ENCODE measurements at regions not wholly inside any gene's neighbourhood (a gene's known extent, or its start where the extent isn't known, plus 50 kb on each side); places are given as distances from the start of the nearest gene placed in this dataset.
"Not testable (repeated sequence)": the region's sequence is repeated elsewhere in the genome, so short reads cannot be mapped to it uniquely, and the experiment has no call there.

DNA sequence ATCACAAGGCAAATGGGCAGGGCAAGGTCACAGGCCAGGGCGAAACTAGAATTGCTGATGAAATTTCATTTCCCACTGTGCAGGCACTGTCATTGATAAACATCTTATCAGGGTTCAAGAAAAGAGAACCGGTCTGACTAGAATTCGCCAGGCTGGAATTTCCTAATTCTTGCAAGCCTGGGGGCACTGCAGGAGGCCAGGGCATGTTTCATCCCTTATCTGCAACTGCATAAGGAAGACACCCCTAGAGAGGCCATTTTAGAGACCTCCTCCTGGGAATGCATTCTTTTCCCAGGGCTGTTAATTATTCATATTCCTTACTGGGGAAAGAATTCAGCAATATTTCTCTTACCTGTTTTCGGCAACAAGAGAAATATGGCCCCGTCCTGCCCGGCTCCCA, 266.2 kb upstream of the CYLC2 start:
- H3K9me3 ChIP-seq = peaks cover 0 to 7% of the 10 kb centered on the region in 2 donors
- no peaks in the 10 kb centered on the region for H3K36me3 ChIP-seq
- TF ChIP-seq, protein P1, sequence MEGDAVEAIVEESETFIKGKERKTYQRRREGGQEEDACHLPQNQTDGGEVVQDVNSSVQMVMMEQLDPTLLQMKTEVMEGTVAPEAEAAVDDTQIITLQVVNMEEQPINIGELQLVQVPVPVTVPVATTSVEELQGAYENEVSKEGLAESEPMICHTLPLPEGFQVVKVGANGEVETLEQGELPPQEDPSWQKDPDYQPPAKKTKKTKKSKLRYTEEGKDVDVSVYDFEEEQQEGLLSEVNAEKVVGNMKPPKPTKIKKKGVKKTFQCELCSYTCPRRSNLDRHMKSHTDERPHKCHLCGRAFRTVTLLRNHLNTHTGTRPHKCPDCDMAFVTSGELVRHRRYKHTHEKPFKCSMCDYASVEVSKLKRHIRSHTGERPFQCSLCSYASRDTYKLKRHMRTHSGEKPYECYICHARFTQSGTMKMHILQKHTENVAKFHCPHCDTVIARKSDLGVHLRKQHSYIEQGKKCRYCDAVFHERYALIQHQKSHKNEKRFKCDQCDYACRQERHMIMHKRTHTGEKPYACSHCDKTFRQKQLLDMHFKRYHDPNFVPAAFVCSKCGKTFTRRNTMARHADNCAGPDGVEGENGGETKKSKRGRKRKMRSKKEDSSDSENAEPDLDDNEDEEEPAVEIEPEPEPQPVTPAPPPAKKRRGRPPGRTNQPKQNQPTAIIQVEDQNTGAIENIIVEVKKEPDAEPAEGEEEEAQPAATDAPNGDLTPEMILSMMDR (IDR thresholded peaks at IDR 0.05) = no peak
- H3K4me3 ChIP-seq = no peak overlapping the region
- H3K27me3 ChIP-seq = no peaks in the 10 kb centered on the region
- DNase-seq (ENCODE audit: low spot score) = no peak
- H3K27ac ChIP-seq = no peak overlapping the region
- no peaks in the 10 kb centered on the region for H3K4me1 ChIP-seq

DNA sequence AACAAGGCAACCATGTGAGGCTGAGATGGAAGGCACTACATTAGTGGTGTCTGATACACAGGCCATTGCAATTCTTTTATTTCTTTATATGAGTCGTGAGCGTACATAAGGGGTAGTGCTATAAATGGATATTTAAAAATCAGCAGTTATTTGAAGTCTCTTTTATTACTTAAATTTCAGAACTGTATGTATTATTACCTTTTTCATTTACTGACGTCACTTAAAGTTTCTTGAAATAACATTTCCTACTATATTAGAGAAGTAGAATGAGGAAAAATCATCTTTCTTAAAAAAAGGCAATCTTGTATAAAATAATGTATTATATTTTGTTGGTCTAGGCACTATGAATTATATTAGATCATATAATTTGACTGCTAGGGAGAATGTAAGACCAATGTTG, 280.9 kb upstream of the CYLC2 start:
- Histone ChIP-seq H3K27ac (no peak overlapping the region), H3K27me3 (no peaks in the 10 kb centered on the region), H3K4me3 (no peak overlapping the region), H3K9me3 (peaks cover 0 to 22% of the 10 kb centered on the region in 2 donors), H3K36me3 (no peaks in the 10 kb centered on the region), H3K4me1 (no peaks in the 10 kb centered on the region)
- DNase-seq (ENCODE audit: low spot score) = no peak
- TF ChIP-seq, protein P1 (IDR thresholded peaks at IDR 0.05) = no peak

DNA sequence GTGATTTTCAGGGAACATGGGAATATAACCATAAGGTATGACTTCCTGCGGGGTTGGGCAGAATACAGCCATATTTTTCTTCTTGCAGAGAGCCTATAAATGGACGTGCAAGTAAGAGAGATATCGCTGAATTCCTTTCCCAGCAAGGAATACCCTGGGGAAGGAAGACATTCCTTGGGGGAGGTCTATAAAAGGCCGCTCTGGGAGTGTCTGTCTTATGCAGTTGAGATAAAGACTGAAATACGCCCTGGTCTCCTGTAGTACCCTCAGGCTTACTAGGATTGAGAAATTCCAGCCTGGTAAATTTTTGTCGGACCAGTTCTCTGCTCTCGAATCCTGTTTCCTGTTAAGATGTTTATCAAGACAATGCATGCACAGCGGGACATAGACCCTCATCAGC, 282.2 kb upstream of the CYLC2 start:
- not testable (repeated sequence) for H3K4me1 ChIP-seq; H3K36me3 ChIP-seq; DNase-seq (ENCODE audit: low spot score); H3K4me3 ChIP-seq; H3K27me3 ChIP-seq; H3K27ac ChIP-seq
- H3K9me3 ChIP-seq = peaks cover 0 to 22% of the 10 kb centered on the region in 2 donors

DNA sequence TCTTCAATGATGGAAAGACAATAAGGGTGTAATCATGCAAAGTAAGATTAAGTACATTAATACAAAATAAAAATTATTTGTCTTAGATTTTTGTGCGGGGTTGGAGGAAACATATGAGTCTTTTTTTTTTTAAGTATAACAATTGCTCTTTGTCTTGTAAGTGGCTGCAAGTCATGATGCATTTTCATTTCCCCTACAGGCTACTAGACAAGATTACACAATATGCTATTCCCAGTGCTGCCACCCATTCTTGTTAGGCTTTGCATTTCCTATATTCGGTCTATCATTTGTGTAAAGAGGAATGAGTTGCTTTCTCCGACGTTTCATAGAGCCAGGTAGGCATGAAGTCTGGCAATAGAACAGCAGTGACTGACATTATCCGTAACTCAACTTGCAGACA, 294.2 kb upstream of the CYLC2 start:
- TF ChIP-seq, protein P1 (IDR thresholded peaks at IDR 0.05) = no peak
- H3K36me3 ChIP-seq = no peaks in the 10 kb centered on the region

DNA sequence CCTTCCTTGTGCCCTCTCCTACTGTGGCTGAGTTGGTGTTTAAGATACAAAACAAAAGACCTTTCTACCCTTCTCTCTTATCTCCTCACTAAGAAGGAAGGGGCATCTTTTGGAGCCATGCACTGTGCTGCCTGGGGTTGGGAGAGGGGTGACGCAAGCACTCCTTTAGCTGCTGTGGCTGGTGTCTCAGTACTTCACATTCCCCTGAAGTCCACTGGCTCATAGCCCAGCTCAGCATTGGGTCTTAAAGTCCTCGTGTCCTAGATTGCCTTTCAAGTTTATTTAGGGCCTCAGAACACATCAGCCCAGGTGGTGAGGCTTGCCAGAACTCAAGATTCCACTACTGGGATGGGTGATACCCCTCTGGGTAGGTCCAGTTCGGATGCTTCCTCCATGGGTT, 325.9 kb upstream of the CYLC2 start:
- H3K9me3 ChIP-seq = no peaks in the 10 kb centered on the region
- no peaks in the 10 kb centered on the region for H3K27me3 ChIP-seq
- DNase-seq (ENCODE audit: low spot score) = no peak
- no peak overlapping the region for H3K27ac ChIP-seq
- H3K4me3 ChIP-seq = no peak overlapping the region
- TF ChIP-seq, protein P1 (IDR thresholded peaks at IDR 0.05) = no peak
- no peaks in the 10 kb centered on the region for H3K4me1 ChIP-seq
- H3K36me3 ChIP-seq = no peaks in the 10 kb centered on the region

More for the DNA sequence above, 294.2 kb upstream of the CYLC2 start:
- Histone ChIP-seq H3K4me1 (no peaks in the 10 kb centered on the region), H3K4me3 (no peak overlapping the region), H3K27ac (no peak overlapping the region), H3K27me3 (no peaks in the 10 kb centered on the region), H3K9me3 (no peaks in the 10 kb centered on the region)
- DNase-seq (ENCODE audit: low spot score) = no peak

DNA sequence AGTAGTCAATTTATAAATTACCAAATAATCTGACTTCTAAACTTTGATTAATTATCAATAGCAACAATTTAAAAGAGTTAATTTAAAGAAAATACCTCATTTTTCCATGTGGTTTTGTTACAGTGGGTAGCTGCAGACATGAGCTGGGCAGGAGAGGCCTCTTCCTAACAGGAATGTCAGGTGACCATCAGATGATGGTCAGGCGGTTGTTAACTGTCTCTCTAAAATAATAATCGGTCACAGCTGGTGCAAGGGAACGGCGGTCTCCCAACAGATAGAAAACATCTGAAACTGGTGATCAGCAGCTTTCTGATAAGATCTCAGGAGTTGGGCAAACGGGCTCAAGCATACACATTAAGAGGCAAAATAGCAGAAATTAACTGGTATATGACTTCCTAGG, 342.7 kb upstream of the CYLC2 start:
- no peaks in the 10 kb centered on the region for H3K4me1 ChIP-seq
- H3K27ac ChIP-seq = no peak overlapping the region
- H3K9me3 ChIP-seq = no peaks in the 10 kb centered on the region
- H3K27me3 ChIP-seq = no peaks in the 10 kb centered on the region
- H3K36me3 ChIP-seq = no peaks in the 10 kb centered on the region
- no peak for DNase-seq (ENCODE audit: low spot score)
- TF ChIP-seq, protein P1 (IDR thresholded peaks at IDR 0.05) = no peak
- H3K4me3 ChIP-seq = no peak overlapping the region

Data from right atrium auricular region (tissue), 2 donors.